ENCODE measurements at regions not wholly inside any gene's neighbourhood (a gene's known extent, or its start where the extent isn't known, plus 50 kb on each side); places are given as distances from the start of the nearest gene placed in this dataset.

DNA sequence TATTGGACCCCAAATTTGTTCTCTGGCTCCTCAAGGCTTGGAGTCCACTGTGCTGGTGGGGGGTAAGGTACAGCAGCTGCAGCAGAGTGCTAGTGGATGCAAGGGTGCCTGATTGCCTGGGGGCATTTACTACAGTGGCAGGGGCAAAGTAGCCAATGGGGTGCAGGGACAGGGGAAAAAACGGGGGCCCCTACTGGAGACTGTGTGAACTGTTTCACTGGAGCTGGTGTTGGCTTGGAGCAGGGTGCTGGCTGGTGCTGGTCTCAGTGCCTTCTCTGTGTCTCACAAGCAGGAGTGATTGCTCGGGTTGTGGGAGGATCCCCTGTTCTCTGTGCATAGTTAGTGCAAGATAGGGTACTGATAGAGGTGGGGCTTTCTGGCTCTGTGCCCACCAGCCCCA, 935.9 kb downstream of the JRKL start:
- no peak for TF ChIP-seq CTCF (conservative IDR thresholded peaks at IDR 0.05)
- no peak overlapping the region for H3K27ac ChIP-seq

DNA sequence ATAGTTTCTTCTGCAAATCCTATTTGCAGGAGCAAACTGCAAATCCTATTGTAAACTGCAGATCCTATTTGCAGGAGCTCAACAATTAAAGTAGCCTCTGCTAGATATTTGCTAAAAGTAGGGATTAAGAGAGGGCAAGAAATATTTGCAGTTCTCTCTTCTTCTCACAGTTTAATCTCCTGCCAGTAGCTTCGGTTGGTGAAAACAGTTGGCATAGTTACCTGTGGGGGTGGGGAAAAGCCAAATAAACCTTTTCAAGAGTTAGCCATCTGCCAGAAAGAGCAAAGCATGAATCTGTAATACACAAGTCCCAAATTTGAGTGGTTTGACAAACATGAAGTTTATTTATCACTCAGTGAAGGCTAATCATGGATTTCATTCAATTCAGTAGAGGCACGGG, 942.5 kb downstream of the JRKL start:
- TF ChIP-seq CTCF (conservative IDR thresholded peaks at IDR 0.05): no peak

DNA sequence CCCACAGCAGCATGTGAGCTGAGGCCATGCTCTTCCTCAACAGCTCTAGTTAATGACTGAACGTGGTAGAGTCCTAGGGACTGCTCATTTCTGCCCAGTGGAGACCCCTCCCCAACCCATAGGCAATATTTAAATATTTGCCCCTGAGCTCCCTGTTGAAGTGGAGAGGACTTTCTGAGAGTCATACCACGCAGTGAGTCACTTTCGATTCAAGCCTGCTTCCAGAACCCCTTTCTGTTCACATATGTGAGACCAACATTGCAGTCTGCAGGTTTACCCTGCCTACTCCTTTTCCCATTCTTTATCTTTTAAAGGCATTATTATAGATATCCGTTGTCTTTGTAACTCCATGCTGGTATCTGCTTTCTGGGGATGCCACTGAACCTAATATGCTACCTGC, 946.3 kb downstream of the JRKL start:
- TF ChIP-seq CTCF (conservative IDR thresholded peaks at IDR 0.05): no peak
- no peak overlapping the region for H3K27ac ChIP-seq

More for the DNA sequence above, 942.5 kb downstream of the JRKL start:
- no peak overlapping the region for H3K27ac ChIP-seq

- no peak for TF ChIP-seq CTCF (conservative IDR thresholded peaks at IDR 0.05)
- H3K27ac ChIP-seq: no peak overlapping the region
Measured at GRCh38 chr11:97345032-97345431, 955.2 kb downstream of the JRKL start.

DNA sequence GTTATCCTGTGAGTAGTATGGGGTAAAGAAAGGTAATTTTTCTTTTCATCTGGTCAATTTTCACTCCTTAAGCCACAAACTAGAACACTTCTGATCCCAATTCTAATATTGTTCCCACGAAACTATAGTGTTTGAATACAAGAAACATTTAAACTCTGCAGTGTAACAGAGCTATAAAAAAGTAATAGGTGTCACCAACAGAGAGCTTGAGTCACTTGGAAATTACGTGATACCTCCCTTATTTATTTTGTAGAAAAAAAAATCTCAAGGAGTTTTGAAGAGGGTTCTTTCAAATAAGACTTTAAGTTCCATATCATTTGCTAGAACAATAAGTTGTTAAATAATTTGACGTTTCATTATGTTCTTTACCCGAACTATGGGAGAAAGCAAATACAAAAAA, 959.4 kb downstream of the JRKL start:
- TF ChIP-seq CTCF (conservative IDR thresholded peaks at IDR 0.05): no peak
- H3K27ac ChIP-seq: no peak overlapping the region

DNA sequence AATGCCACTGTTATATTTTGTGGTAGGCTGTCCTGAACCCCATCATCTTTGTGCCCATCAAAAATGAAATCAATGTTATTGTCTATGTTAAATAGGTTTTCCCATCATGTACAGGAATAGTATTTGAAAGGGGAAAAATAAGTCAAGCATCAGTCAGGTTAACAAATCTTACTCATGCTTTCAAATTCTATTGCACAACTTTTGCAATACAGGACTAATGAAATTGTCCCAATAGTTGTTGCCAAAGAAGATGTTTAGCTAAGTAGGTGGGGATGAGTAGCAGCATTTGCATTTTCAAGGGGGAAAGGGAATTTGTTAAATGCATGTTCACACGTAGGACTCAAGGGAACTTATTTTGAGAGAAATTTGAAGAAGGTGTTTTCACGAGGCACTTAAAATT, 962.1 kb downstream of the JRKL start:
- no peak for TF ChIP-seq CTCF (conservative IDR thresholded peaks at IDR 0.05)
- H3K27ac ChIP-seq: no peak overlapping the region

DNA sequence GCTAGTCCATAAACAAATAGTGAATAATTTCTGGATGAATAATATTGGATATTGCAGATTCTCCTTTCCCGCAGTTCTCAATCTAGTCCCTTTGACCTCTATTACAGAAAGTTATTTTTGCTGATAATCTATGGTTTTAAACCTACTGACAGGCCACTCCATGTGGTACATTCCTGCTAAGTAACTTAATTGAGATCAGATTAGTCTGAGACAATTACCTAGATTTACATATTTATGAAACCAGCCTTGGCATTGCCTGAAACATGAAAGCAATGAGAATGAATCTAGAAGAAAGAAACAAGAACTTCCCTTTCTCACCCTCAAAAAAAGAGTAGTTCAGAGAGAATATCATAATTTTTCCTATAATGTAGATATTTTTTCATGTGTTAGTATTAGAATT, 964.2 kb downstream of the JRKL start:
- no peak overlapping the region for H3K27ac ChIP-seq
- no peak for TF ChIP-seq CTCF (conservative IDR thresholded peaks at IDR 0.05)

- TF ChIP-seq CTCF (conservative IDR thresholded peaks at IDR 0.05): no peak
- no peak overlapping the region for H3K27ac ChIP-seq
Measured at GRCh38 chr11:97354576-97354975, 964.8 kb downstream of the JRKL start.
